HG03439 (cell line): ENCODE measurements at regions not wholly inside any gene's neighbourhood (a gene's known extent, or its start where the extent isn't known, plus 50 kb on each side); places are given as distances from the start of the nearest gene placed in this dataset.
"Not testable (repeated sequence)": the region's sequence is repeated elsewhere in the genome, so short reads cannot be mapped to it uniquely, and the experiment has no call there.

Source experiments
- ATAC-seq: cut with Tn5 transposase; IDR thresholded peaks from one replicate; pipeline ENCODE4 v1.9.1; 2021; ENCODE audit warnings: mild to moderate bottlenecking, moderate library complexity; ENCODE audit not compliant: unreplicated experiment

GRCh38 chr13:71304861-71305260 is 562.1 kb downstream of the DACH1 start:
- ATAC-seq, result no peak

- no peak for ATAC-seq
These were observed 563.9 kb downstream of the DACH1 start for GRCh38 chr13:71303144-71303543.

- ATAC-seq, result no peak
These were observed 566.4 kb downstream of the DACH1 start for GRCh38 chr13:71300602-71301001.

DNA sequence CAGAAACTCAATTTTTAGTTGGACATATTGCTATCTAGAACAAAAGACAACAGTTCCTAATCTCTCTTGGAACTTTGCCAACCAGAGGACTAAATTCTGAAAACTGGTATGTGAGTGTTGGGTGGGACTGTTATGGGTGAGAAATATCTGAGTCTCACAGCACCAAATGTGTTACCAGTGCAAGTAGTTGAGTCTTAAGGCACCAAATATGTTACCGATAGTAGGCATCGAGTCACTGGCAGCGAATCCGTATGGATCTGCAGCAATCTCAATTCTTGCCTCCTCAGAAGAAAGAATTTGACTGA is 575.2 kb downstream of the DACH1 start:
- no peak for ATAC-seq

- peak; percentile 94 for ATAC-seq
These were observed 575.8 kb downstream of the DACH1 start for GRCh38 chr13:71290963-71291841.

GRCh38 chr13:71289980-71290379 is 577.0 kb downstream of the DACH1 start:
- ATAC-seq, result not testable (repeated sequence)

DNA sequence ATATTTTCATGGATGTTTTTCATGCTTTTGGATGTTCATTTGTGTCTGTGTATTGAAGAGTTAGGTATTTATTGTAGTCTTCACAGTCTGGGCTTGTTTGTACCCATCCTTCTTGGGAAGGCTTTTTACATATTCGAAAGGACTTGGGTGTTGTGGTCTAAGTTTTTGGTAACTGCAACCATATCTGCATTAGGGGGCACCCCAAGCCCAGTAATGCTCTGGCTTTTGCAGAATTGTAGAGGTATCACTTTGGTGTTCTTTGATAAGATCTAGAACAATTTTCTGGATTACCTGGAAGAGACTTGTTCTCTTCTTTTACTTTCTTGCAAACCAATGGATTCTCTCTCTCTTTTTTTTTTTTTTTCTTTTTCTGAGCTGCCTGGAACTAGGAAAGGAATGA is 581.3 kb downstream of the DACH1 start:
- ATAC-seq, result no peak

DNA sequence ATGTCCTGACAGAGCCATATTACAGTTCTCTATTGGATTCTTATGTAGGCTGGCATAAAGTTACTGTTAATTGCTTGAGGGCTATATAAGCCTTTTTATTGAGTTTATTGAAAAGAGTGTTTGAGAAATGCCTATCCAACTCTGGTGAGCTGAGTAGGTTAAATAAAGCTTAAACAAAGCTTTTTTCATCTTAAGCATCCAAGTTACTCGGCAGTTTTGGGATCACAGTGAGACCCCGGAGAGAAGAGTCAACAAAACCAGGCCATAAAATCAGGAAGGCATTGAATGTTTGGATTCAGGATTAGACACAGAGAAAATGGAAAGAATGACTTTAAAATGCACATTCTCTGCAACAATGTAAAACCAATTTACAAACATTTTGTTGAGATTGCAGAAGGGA is 588.5 kb downstream of the DACH1 start:
- no peak for ATAC-seq

DNA sequence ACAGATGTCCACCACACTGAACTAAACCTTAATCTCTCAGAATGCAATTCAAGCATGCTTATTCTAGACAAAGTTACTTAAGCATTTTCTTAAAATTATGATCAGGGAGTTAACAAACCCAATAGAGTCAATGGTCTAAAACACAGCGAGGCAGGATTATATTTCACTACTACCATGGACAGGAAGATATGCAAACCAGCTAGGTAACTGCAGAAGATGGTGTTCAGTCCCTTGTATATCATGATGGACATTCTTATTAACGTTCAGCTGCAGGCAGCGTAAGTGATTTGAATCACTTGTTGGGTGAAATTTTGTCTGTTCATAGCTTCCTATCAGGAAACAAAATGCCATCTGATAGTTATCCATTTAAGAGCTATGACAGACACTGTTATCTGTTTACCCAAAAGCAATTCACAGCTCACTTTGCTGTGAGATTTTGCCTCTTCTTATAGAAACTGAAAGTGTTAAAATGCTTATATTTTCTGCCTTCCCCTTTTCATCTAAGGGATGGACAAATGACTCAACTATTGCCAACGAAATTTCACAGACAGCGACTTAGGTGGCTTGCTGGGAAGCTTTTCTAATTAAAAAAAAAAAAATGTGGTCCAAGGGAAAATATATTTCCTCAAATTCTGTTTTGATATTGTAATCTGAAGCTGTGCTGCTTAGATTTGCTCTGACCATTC is 591.9 kb downstream of the DACH1 start:
- ATAC-seq, result peak; percentile 92

DNA sequence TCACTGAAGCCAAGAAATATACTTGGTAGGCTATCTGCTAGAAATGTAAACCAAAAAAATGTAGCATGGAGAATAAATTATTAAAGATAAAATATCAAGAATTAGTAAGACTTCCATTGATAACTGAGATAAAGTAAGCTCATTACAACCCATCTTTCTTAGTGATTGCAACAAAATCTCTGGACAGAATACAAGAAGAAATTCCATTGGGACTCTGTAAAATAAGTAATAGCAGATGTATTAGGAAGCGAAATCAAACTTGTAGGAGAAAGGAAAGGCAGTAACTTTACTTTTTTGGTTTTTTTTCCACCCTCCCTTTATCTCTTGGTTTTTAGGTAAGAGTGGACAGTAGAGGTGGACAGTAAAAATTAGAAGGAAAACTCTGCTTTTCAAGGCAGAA is 605.7 kb downstream of the DACH1 start:
- no peak for ATAC-seq

DNA sequence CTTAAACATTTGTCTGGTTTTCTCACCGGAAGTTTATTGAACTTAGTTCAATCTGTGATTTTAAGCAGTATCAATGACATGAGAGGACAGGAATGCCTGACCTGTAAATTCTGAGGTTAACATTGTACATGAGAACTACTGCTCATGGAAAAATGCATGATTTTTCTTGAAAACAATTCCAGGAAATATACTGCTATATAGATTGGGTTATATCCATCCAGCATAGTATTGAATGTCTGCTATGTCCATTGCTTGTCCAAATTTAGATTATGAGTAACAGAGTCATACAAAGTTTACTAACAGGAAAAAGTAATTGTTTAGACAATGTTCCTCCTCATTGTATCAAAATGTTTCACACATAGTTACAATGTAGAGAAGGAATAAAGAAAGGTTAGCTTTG is 606.8 kb downstream of the DACH1 start:
- no peak for ATAC-seq

DNA sequence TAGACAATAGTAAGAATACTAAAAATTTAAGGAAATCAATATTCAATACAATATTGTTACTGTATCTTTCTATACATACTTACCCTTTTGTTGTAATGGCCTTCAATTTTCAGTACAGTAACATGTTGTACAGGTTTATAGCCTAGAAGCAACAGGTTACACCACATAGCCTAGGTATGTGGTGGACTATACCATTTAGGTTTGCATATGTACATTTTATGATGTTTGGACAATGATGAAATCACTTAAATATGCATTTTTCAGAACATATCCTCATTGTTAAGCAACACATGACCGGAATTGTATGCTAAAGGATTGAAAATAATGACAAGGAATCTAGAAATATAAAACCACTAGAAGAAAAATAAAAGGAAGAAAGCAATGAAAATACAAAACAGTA is 611.4 kb downstream of the DACH1 start:
- no peak for ATAC-seq

DNA sequence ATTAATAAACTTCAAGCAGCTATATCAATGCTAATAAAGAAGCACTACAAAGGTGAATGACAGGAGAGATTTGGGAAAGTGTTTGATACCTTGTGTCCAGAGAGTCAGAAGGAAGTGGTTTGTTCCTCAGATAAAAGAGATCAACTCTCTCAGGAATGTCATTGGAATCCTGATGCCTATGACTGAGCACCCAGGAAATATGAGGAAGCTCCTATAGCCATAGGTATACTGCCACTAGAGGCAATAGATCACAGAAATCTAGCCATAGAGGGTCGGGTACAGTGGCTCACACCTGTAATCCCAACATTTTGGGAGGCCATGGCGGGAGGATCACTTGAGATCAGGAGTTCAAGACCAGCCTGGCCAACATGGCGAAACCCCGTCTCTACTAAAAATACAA is 612.6 kb downstream of the DACH1 start:
- ATAC-seq, result no peak

- no peak for ATAC-seq
These were observed 614.8 kb downstream of the DACH1 start for GRCh38 chr13:71252184-71252704.

DNA sequence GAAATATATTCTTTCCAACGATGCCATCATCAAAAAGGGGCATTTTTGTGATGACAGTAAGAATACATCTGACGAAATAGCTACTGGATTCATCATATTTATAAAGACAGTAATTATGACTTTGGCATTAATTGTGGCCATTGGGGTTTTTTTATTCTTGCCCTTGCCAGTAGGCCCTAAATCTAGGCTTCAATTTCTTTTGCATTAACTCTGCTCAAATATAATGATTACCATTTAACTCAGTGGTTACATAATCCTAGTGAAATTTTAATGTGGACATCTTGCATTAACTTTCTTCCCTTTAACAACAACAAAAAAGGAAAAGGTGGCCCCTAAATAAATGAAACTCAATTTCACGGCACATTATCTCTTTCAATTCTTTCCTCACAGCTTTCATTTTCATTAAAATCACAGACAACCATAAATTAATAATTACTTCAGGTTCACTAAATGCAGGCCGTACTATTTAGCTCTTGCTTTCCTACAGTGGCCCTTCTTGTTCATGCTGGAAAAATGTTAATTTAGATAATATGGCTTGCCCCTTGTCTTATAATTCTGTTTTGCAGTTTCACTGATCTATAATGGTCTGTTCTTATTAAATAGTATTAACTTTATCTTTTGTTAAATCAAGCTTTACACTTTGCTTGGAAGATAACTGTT is 615.6 kb downstream of the DACH1 start:
- ATAC-seq, result no peak

GRCh38 chr13:71249011-71249410 is 618.0 kb downstream of the DACH1 start:
- ATAC-seq, result no peak

DNA sequence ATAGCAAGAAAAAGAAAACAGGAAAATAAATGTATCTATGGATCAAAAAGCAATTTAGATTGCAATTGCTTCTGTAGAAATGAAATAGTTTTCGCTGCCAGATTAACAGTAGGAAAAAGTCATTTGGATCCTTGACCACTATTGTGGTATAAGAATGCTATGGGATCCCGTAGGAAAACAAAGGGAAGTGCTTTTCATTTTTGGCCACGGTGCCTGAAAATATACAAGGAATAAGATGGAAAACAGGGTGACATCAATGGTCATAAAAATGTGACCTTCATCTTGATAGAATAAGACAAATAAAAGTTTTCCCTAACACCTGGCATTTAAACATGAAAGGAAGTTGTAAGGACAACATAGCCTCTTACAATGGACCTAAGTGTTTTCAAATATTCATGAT is 622.8 kb downstream of the DACH1 start:
- no peak for ATAC-seq

DNA sequence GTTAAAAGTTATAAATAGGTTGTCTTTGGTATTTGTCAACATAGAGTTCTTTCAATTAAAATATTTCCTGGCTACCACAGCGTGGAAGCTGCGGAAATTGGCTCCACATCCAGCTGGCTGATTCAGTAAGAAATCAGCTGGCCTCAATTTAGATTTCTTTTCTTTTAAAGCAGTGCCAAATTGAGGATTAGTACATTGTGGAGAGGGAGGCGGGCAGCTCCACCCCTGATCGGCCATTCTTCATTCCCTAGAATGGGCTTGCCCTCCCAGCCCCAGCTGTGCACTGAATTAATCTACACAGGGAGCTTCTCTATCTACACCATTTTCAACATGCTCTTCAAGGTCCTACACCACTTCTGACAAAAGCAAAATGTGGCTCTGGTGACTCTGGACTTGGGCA is 624.8 kb downstream of the DACH1 start:
- ATAC-seq, result no peak

- ATAC-seq, result no peak
These were observed 626.1 kb downstream of the DACH1 start for GRCh38 chr13:71240911-71241310.

- no peak for ATAC-seq
These were observed 629.7 kb downstream of the DACH1 start for GRCh38 chr13:71237332-71237731.

- no peak for ATAC-seq
These were observed 647.1 kb downstream of the DACH1 start for GRCh38 chr13:71219698-71220415.
